ENCODE measurements at regions not wholly inside any gene's neighbourhood (a gene's known extent, or its start where the extent isn't known, plus 50 kb on each side); places are given as distances from the start of the nearest gene placed in this dataset.

- no peak for TF ChIP-seq EP300 (IDR thresholded peaks at IDR 0.05; ENCODE audit: borderline replicate concordance)
- TF ChIP-seq YY1 (IDR thresholded peaks at IDR 0.05; ENCODE audit: low read depth) = no peak
- TF ChIP-seq TCF12 (IDR thresholded peaks at IDR 0.05; ENCODE audit: low read depth) = no peak
- no peak for TF ChIP-seq NFIC (IDR thresholded peaks at IDR 0.05)
- TF ChIP-seq FOXM1 (IDR thresholded peaks at IDR 0.05; ENCODE audit: borderline replicate concordance, low read depth) = no peak
- TF ChIP-seq RAD21 (IDR thresholded peaks at IDR 0.05; ENCODE audit: low read depth) = no peak
- TF ChIP-seq REST (IDR thresholded peaks at IDR 0.05; ENCODE audit: low read depth) = no peak
- no peak for TF ChIP-seq MAX (IDR thresholded peaks at IDR 0.05)
- TF ChIP-seq CEBPB (IDR thresholded peaks at IDR 0.05) = no peak
- no peak for TF ChIP-seq USF1 (IDR thresholded peaks at IDR 0.05)
- TF ChIP-seq TAF1 (IDR thresholded peaks at IDR 0.05; ENCODE audit: low read depth) = no peak
- no peak for TF ChIP-seq TEAD4 (IDR thresholded peaks at IDR 0.05)
- no peak for TF ChIP-seq CREB1 (IDR thresholded peaks at IDR 0.05; ENCODE audit: low read depth)
- TF ChIP-seq EGR1 (IDR thresholded peaks at IDR 0.05) = no peak
Measured at GRCh38 chr1:55885619-55886018, 670.5 kb upstream of the USP24 start.
